HG02852 (cell line): ENCODE measurements at regions not wholly inside any gene's neighbourhood (a gene's known extent, or its start where the extent isn't known, plus 50 kb on each side); places are given as distances from the start of the nearest gene placed in this dataset.
"Not testable (repeated sequence)": the region's sequence is repeated elsewhere in the genome, so short reads cannot be mapped to it uniquely, and the experiment has no call there.

Source experiments
- ATAC-seq: cut with Tn5 transposase; IDR thresholded peaks from one replicate; pipeline ENCODE4 v1.9.1; 2021; ENCODE audit warnings: mild to moderate bottlenecking, moderate library complexity; ENCODE audit not compliant: unreplicated experiment

DNA sequence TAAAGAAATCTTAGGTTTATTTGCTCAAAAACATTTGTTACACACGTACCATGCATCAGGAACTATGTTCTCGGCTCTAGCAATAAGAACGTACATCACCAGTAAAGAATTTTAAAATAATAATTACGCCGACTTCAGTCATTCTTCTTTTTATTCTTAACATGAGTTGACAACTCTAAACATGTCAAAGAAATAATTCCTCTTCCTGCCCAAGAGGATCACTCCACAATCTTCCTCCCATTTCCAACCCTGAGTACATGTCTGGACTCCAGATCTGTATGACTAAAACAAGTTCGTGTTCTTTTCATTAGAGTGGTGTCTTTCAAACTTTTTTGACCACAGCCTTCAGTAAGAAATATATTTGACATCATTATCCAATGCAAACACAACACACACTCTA is 201.6 kb upstream of the GRIA3 start:
- ATAC-seq = no peak

DNA sequence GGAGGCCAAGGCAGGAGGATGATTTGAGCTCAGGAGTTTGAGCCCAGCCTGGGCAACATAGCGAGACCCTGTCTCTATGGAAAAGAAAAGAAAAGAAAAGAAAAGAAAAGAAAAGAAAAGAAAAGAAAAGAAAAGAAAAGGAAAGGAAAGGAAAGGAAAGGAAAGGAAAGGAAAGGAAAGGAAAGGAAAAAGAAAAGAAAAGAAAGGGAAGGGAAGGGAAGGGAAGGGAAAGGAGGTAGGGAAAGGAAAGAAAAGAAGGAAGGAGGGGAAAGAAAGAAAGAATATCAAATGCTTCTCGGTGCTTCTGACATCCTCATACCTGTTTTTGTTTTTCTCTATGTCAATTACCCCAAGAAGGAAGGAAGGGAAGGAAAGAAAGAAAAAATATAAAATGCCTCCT is 181.2 kb upstream of the GRIA3 start:
- ATAC-seq = not testable (repeated sequence)

DNA sequence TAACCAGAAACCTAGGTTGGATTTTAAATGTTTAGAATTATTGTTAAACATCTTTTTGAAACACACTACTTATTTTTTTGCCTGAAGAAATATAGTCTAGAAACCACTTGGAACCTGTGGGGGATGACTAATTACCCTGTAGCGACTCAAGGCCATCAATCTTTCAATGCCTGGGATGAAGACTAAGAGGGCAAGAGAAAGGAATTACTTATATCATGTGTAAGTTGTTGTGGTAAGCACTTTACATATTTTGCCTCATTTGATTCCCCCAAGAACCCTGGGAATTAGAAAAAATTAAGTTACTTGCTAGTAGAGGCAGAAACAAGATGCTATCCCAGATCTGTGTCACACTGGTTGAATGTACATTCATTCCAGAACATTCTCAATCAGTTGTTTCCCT is 170.9 kb upstream of the GRIA3 start:
- ATAC-seq = no peak

DNA sequence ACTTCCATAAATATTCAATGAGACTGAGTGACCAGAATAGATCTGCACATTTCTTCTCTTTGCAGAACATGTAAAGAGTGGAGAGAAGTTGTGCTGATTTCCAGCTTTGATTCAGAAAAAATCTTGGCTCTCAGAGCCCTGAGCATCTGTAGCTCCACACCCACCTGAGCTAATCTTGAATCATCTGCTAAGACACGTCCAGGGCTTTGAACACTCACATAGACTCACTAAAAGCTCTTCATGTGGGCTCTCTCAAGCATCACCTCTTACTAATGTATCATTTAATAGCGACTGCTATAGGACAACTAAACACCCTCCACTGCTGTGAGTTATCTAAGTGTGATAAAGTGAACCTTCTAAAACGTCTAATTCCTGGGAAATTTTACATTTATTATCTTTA is 147.7 kb upstream of the GRIA3 start:
- ATAC-seq = no peak

DNA sequence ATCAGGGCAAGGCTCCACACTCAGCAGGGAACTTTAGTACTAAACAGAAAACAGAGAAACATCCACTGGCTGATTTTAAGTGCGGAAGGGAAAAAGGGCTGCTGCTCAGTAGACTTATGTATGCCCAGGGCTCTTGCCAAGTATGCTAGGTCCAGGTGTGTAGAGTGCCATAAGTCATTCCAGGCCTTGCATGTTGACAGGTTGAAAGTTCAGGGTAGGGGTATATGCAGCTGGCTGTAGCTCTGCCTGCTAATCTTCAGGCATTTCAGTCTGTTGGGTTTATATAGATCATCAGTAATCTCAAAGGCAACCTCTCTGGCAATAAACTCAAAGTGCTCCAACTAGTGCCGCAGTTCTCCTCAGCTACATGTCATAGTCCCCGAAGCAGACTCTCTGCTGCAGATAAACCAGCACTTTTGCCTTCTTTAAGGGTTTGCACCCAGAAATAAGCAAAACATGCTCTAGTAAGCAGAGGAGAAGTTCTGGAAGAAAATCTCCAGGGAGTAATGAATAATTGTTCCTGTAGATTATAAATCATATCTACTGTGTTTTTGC is 134.9 kb upstream of the GRIA3 start:
- ATAC-seq = no peak

DNA sequence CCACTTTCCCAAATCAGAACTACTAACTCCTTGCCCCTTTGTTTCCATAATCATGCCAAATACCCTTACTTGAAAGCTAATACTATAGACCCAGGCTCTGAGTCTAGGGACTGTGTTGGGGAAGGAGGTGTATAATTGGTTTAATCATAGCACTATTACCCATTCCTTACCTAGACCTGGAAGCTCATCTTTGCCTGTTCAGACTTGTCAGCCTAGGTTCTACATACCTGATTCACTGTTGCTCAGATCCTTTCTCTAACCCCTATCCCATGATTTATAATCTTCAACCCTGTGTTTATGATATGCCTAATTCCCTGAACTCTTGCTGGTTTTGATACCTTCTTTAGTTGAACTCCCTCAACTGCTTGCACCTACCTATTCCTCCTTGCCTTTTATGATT is 123.1 kb upstream of the GRIA3 start:
- no peak for ATAC-seq

DNA sequence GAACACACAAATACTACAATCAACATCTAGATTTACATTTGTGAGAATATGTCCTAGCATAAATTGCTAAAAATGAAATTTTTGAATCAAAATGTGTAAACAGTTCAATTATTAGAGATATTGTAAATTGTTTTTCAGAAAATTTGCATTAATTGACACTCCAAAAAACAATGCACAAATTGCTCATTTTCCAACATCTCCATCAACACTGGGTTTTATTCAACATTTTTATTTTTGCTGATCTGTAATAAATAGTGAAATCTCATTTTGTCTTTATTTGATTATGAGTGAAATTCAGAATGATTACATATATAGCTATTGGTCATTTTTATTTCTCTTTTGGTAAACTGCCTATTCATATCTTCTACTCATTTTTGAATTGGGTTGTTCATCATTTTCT is 120.0 kb upstream of the GRIA3 start:
- ATAC-seq = no peak

DNA sequence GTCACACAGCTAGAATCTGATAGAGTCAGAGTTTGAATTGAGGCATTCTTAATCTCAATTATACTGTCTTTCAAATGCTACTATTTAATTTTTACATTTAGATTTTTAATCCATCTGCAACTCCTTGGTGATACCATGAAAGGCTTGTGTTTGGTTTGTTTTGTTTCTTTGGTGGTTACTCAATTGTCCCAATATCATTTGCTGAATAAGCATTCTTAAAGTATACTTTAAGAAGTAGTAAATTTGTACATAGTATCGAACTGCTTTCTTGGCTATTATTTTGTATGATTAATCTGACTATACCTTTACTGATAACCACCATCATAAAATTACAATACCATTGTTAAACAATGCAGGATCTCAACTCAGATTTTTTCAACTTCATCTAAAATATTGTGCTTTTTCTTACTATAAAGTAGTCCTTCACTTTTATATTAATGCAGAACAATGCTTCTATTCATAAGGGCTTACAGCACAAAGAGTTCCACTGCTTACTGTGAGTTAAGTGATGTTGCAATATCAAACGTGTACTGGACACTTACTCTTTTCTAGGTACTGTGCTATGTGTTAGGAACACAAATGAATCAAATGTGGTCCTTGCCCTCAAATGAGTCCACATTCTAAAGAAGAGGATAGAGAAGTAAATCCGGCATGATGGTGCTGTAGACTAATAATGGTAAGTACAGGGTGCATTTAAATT is 111.2 kb upstream of the GRIA3 start:
- ATAC-seq = no peak

DNA sequence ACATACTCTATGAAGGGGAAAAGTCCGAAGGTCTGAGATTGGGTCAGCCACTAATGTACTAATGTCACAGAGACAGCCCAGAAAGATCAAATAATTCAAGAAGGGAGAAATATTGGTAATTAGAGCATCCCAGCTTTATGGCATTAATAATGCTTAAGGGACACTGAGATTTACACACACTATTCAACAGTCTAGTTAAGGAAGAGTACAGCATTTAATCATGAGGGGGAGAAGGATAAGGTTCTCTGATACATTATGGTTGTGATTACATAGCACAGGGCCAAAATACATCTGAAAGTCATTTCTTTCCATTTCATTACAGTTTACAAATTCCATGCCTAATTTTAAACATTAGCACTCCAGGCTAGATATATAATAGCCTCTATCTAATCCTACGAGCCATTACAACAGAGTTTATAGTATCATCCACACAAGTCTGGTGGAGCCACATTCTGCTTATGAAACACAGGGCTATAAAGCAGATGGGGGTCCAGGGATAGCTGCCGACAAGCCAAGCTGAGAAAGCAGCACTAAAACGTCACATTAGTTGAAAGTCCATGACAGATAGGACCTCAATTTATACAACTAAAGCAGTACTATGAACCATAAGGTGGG is 108.0 kb upstream of the GRIA3 start:
- no peak for ATAC-seq

DNA sequence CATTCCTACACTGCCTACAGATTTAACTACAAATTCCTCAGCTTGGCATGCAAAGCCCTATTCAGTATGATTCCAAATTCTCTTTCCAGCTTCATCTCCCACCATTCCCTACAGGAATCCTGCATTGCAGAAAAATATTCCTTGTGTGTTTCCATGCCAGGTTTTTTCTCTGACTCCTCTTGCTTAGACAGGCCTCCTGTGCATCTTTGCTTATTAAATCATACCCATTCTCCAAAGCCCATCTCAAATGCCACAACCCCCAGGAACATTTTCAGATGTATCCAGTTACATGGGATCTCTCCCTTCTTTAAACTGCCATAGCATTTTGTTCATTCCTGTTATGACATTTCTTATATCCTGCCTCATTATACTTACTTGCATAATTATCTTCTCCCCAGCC is 106.4 kb upstream of the GRIA3 start:
- ATAC-seq = no peak

DNA sequence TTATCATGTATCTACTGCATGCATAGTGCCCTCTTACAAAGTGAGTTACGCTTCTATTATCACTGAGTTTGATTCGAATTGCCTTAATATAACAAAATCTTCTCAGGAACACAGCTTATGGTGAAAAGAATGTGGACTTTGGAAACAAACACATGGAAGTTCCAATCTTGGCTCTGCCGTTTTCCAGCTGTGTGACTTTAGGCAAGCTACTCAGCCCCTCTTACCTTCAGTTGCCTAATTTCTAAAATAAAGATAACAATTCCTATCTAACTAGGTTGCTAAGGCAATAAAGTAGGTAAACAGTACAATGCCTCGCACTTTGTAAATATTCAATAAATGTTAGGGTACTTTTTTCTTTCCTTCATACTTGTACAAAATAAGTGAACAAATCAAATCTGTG is 104.0 kb upstream of the GRIA3 start:
- ATAC-seq = no peak

DNA sequence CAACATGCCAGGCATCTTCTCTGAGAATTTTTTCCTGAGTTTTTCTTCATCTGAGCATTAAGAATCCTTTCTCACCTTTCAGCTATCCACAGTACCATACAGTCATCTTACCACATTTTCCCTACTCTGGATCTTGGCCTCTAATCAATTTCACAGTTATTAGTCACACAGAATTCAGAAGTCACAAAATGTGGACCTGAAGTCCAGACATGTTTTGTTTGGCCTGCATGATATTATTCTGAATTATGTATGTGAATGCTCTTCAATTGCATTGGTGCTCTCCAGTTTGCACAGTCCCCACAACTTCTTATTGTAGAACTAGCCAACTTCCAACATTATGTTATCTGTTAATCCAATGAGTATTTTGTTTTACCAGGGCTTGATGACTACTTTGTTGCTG is 102.3 kb upstream of the GRIA3 start:
- no peak for ATAC-seq

DNA sequence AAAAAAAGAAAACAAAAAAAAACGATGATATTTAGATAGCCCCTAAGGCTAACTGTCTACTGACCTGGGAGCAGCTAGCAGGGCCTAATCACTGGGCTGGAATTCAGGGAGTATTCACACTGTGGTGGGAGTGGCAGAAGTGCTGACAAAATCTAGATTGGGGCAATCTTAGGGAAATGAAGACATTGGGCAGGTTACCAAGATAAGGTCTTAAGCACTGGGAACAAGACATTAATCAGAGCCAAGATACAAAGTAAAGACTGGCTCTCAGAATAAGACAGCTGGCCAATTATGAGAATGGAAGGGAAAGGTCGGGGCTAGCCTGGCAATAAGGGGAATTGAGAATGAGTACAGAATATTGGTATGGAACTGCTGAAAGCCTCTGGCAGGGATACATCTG is 100.2 kb upstream of the GRIA3 start:
- ATAC-seq = no peak

DNA sequence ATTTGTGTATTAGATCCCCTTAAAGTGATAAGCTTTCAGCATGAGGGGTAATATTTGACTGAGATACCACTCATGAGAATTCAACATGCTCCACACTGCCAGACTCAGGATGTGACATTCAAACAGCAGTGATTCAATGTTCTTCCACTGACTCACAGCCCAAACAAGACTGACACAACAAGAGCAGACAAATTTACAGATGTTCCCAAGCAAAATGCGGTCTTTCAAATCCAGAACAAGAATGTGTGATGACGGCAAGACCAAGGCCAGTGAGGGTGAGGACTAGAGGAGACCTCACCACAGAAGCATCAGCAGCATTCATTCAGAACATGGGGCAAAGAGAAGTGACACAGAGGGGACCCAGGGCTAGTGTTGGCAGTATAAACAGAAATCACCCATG is 99.3 kb upstream of the GRIA3 start:
- ATAC-seq = no peak

DNA sequence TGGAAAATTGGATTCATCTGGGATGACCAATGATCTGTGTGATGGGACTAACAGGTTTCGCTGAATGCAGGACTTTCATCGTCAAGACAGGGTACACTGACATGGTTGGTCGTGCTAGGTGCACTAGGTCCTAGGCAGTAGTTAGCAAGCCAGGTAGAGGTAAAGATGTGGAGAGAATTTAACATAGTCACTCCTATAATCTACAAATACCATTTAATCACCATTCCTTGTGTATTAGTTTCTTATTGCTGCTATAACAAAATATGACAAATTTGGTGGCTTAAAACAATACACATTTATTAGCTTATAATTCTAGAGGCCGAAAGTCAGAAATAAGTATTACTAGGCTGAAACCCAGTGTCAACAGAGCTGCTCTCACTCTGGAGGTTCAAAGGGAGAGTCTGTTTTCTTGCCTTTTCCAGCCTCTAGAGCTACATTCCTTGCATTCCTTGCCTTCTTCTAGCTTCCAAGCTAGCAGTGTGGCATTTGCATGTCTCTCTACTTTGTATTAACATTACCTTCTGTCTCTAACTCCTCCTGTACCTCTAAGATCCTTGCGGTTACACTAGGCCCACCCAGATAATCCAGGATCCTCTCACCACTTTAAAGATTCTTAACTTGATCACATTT is 98.7 kb upstream of the GRIA3 start:
- no peak for ATAC-seq

DNA sequence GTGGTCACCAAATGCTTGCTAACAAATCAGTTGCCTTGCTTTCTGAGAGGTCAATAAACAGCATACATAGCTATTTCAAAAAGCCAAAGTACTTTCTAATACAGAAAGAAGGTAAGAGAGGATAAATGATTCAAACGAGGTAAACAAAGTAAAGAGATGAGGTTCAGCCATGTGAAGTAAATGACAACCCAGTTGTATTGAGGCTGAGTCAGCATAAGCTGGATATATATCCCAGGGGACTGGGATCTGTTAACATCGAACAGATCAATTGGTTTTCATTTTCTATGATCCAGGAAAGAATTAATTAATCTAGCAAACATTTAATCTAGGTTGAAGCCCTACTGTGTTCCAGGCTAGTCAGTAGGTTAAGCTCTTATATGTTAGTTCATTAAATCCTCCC is 97.3 kb upstream of the GRIA3 start:
- no peak for ATAC-seq

DNA sequence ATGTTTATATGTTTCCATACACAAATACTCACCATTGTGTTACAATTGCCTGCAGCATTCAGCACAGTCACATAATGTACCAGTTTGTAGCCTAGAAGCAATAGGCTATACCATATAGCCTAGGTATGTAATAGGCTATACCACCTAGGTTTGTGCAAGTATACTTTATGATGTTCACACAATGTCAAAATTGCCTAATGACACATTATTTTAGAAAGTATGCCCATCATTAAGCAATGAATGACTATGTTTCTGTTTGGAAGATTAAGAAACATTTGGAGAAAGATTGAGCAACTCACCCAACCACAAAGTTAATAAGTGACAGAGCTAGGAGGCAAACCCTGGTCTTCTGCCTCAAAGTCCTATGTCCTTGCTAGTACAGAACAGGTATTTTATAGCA is 96.8 kb upstream of the GRIA3 start:
- no peak for ATAC-seq

DNA sequence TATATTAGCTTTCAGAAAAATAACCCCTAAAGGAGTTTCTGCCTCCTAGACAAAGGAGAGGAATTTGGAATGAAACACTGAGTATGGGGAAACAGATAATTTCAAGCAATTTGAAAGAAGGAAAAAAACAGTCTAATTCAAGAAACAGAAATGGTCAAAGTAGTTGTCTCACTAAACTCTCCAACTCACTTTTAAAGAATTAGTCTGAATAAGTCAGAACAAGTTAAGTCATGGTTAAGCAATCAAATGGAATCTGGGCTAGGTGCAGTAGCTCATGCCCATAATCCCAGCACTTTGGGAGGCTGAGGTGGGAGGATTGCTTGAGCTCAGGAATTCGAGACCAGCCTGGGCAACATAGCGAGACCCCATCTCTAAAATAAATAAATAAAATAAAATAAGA is 95.7 kb upstream of the GRIA3 start:
- ATAC-seq = no peak

DNA sequence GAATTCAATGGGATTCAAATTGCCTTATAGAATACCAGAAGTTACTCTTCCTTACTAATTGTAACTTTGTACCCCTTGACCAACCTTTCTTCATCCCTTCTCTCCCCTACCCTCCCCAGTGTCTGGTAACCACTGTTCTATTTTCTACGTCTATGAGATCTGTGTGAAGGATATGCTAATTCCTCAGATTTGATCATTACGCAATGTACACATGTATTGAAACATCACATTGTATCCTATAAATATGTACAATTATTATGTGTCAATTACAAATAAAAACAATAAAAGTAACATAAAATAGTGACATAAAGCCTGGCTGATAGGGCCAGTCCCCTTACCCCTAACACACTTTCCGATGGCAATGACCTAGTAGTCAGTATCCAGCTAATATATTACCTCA is 95.1 kb upstream of the GRIA3 start:
- ATAC-seq = no peak

DNA sequence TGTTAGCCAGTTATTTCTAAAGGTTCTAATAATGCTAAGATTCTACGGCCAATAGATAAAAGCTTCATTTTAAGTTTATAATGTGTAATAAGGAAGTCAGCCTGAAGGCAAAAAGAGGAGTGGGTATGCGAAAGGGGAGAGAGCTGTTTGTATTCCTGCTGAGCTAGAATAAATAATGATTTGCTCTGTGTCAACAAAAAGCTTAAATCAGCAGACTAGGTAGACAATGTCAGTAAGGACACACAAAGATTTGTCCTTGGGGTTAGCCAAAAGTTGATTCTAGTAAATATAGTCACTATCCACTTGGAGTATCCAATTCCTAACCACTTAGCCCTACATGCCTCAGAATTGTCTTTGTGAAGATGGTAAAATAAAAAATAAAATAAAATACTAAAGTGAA is 90.3 kb upstream of the GRIA3 start:
- no peak for ATAC-seq

DNA sequence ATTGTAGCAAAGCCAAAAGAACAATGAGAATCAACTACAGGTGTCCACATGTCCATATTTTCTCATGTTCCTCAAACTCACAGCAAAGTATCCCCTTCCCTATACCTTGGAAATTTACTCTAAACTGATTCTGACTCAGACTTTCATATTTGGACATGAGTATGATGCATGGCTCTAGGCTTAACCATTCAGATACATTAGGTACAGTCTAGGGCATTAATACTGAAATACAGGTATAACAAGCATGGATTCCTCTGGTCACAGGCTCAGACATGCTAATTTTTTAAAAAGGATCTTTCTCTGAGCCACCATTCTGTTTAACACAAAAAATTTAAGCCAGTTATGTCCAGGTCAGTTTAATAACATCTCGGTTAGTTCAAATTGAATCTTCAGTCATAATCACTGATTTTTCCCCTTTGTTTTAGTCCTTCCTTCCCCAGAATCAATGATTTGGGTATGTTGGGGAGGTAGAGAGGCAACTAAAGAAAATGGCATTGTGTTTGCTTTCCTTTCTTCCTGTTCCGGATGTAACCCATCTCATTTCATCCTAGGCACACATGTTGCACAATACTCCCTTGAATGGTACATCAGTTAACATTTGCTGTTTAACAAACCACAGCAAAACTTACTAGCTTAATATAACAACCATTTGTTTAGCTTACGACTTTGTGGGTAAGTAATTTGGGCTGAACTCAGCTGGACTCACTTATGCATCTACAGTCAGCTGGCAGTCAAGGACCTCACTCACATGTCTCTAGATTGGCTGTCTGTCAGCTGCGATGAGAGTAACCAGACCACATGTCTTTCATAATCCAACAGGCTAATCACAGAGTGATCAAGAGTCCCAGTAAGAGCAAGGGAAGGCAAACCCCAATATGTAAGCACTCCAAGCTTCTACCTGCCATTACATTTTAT is 75.3 kb upstream of the GRIA3 start:
- ATAC-seq = no peak
